HepG2 (cell line): ENCODE measurements at regions not wholly inside any gene's neighbourhood (a gene's known extent, or its start where the extent isn't known, plus 50 kb on each side); places are given as distances from the start of the nearest gene placed in this dataset.

ENCODE experiments used
- ATAC-seq: fragments of 200-7000 bp; cut with Tn5 transposase; 3 replicates; pipeline ENCODE4 v1.9.1; 2020; ENCODE audit warnings: mild to moderate bottlenecking, moderate library complexity
- BruUV-seq: library from RNA; stranded (reverse); fragments of 400-500 nt; replicated peaks from 2 replicates; lab custom pipeline; 2021; lab: Mats Ljungman, UMichigan
- CTCF ChIA-PET: fragments of 300-600 bp; formaldehyde crosslinking; extraction: SDS; loops from one replicate; lab custom pipeline; 2021; ENCODE audit warnings: low total read pairs, inconsistent platforms, low intra/inter-chr PET ratio; lab: Yijun Ruan, JAX
- POLR2A ChIA-PET: fragments of 350-600 bp; sonication (Branson Sonifier 250); formaldehyde crosslinking; loops from one replicate; lab custom pipeline; 2020; ENCODE audit warnings: antibody characterized with exemption, inconsistent platforms; lab: Yijun Ruan, JAX
- DNase-seq: peaks from one replicate; pipeline ENCODE4 v3.0.0-alpha.2; 2015; ENCODE audit warnings: low spot score
- FAIRE-seq: peaks from 3 replicates; lab custom pipeline; 2011; peaks lifted over from hg19 to GRCh38; lab: Jason Lieb, UNC
- H2AFZ ChIP-seq: one replicate; pipeline ENCODE4 v1.6.1; 2011; ENCODE audit warnings: low read length, inconsistent platforms
- H3K27ac ChIP-seq: fragments of 300-600 bp; 3 replicates; pipeline ENCODE4 v1.8.0; 2011; ENCODE audit warnings: mixed run types, mild to moderate bottlenecking, mixed read lengths, low read length, inconsistent platforms; ENCODE audit not compliant: insufficient read depth; ENCODE audit errors: extremely low read length
- H3K27me3 ChIP-seq, 2 experiments: fragments of 200-600 bp in 1 of 2; 2 replicates in 1 of 2; 3 replicates in 1 of 2; pipeline versions ENCODE4 v1.6.0 to v1.8.0; 2011; ENCODE audit warnings: low read length in 2 of 2, mild to moderate bottlenecking in 2 of 2, moderate library complexity in 2 of 2, inconsistent platforms in 1 of 2; ENCODE audit not compliant: insufficient read depth in 2 of 2, control insufficient read depth in 1 of 2
- H3K36me3 ChIP-seq, 2 experiments: fragments of 200-600 bp in 1 of 2; replicated peaks in 1 of 2; 2 replicates in 1 of 2; 3 replicates in 1 of 2; pipeline versions ENCODE4 v1.5.1 to v1.8.0; 2011; ENCODE audit warnings: low read length in 2 of 2, inconsistent platforms in 1 of 2; ENCODE audit not compliant: insufficient read depth in 2 of 2, control insufficient read depth in 1 of 2
- H3K4me1 ChIP-seq: 2 replicates; pipeline ENCODE4 v1.5.1; 2012; ENCODE audit warnings: low read length, inconsistent platforms; ENCODE audit not compliant: insufficient read depth
- H3K4me2 ChIP-seq: 2 replicates; pipeline ENCODE4 v1.6.0; 2011; ENCODE audit warnings: low read depth, low read length, inconsistent platforms
- H3K4me3 ChIP-seq, 3 experiments: fragments of 200-600 bp in 1 of 3; sonication (generic), shearing (Covaris generic) in 1 of 3; replicated peaks in 1 of 3; 2 replicates each; pipeline ENCODE4 v1.5.1; 2011 to 2016; ENCODE audit warnings: low read length in 3 of 3, inconsistent platforms in 2 of 3, low read depth in 2 of 3, mild to moderate bottlenecking in 2 of 3, control low read depth in 1 of 3, mixed read lengths in 1 of 3; ENCODE audit not compliant: insufficient read depth in 1 of 3
- H3K79me2 ChIP-seq: one replicate; pipeline ENCODE4 v1.6.1; 2011; ENCODE audit warnings: low read length, inconsistent platforms; ENCODE audit not compliant: insufficient read depth
- H3K9ac ChIP-seq: 2 replicates; pipeline ENCODE4 v1.6.0; 2011; ENCODE audit warnings: mild to moderate bottlenecking, low read depth, low read length, inconsistent platforms; ENCODE audit not compliant: insufficient read depth
- H3K9me3 ChIP-seq: 2 replicates; pipeline ENCODE4 v1.5.1; 2012; ENCODE audit warnings: mild to moderate bottlenecking, low read length
- H4K20me1 ChIP-seq: 2 replicates; pipeline ENCODE4 v1.6.0; 2011; ENCODE audit warnings: inconsistent platforms, mild to moderate bottlenecking, low read length, moderate library complexity; ENCODE audit not compliant: insufficient read depth
- ARID2 ChIP-seq: sonication (generic); formaldehyde crosslinking; IDR thresholded peaks from 2 replicates; pipeline ENCODE4 v1.8.1; 2022; ENCODE audit warnings: mild to moderate bottlenecking, missing genetic modification reagents, borderline replicate concordance
- BRD4 ChIP-seq: sonication (generic); formaldehyde crosslinking; IDR thresholded peaks from 2 replicates; pipeline ENCODE4 v1.4.0; 2020; ENCODE audit warnings: missing genetic modification reagents
- HMGA1 ChIP-seq: sonication (generic); formaldehyde crosslinking; conservative IDR thresholded peaks from 2 replicates; pipeline ENCODE4 v1.4.0; 2020; ENCODE audit warnings: missing genetic modification reagents
- HNRNPL ChIP-seq: fragments of 200-400 bp; formaldehyde crosslinking; IDR thresholded peaks from 2 replicates; pipeline ENCODE4 v1.6.1; 2017; ENCODE audit warnings: mild to moderate bottlenecking, low read depth, low read length
- RXRA ChIP-seq: sonication (generic); formaldehyde crosslinking; IDR thresholded peaks from 2 replicates; pipeline ENCODE4 v1.5.1; 2020; ENCODE audit warnings: missing genetic modification reagents
- SP2 ChIP-seq: sonication (generic); formaldehyde crosslinking; IDR thresholded peaks from 2 replicates; pipeline ENCODE4 v1.5.1; 2020; ENCODE audit warnings: mild to moderate bottlenecking, missing genetic modification reagents
- ZNF558 ChIP-seq: sonication (generic); formaldehyde crosslinking; IDR thresholded peaks from 2 replicates; pipeline ENCODE4 v1.9.0; 2022; ENCODE audit warnings: mild to moderate bottlenecking, missing genetic modification reagents, borderline replicate concordance
- ZNF652 ChIP-seq: IDR thresholded peaks from 2 replicates; pipeline ENCODE4 v1.6.1; 2016; ENCODE audit warnings: low read depth, borderline replicate concordance
- ZNF709 ChIP-seq: sonication (generic); formaldehyde crosslinking; IDR thresholded peaks from 2 replicates; pipeline ENCODE4 v1.5.0; 2020; ENCODE audit warnings: mild to moderate bottlenecking, missing genetic modification reagents
- ZNF878 ChIP-seq: sonication (generic); formaldehyde crosslinking; IDR thresholded peaks from 2 replicates; pipeline ENCODE4 v1.8.1; 2023; ENCODE audit warnings: mild to moderate bottlenecking, missing genetic modification reagents, moderate library complexity
- WGBS: methylation state at CpG from one replicate; pipeline ENCODE4 v1.1.6; 2017; ENCODE audit warnings: low lambda C conversion rate; 5-methylcytosine and 5-hydroxymethylcytosine counted together
- in situ Hi-C: cut with HindIII; loops from 2 replicates; pipeline ENCODE4 v1.10.0; 2017; ENCODE audit warnings: low pct_unique_long_range_greater_than_20kb; ENCODE audit not compliant: extremely low pct_ligation_motif_present
- intact Hi-C: fragments of 100-400 bp; cut with micrococcal nuclease; formaldehyde crosslinking; loops from one replicate; pipeline ENCODE4 v1.10.0; 2022; ENCODE audit not compliant: unreplicated experiment
- TF ChIP-seq, protein P1 (sequence below): sonication (generic); formaldehyde crosslinking; IDR thresholded peaks from 2 replicates; pipeline ENCODE4 v1.8.1; 2023; ENCODE audit warnings: mild to moderate bottlenecking, inconsistent platforms, moderate library complexity, missing genetic modification reagents, borderline replicate concordance
- TF ChIP-seq, protein P2 (sequence below): sonication (generic); formaldehyde crosslinking; IDR thresholded peaks from 2 replicates; pipeline ENCODE4 v1.5.0; 2020; ENCODE audit warnings: mild to moderate bottlenecking, missing genetic modification reagents, borderline replicate concordance
- TF ChIP-seq, protein P3 (sequence below): sonication (generic); formaldehyde crosslinking; IDR thresholded peaks from 2 replicates; pipeline ENCODE4 v1.5.1; 2020; ENCODE audit warnings: mild to moderate bottlenecking, missing genetic modification reagents, moderate library complexity

DNA sequence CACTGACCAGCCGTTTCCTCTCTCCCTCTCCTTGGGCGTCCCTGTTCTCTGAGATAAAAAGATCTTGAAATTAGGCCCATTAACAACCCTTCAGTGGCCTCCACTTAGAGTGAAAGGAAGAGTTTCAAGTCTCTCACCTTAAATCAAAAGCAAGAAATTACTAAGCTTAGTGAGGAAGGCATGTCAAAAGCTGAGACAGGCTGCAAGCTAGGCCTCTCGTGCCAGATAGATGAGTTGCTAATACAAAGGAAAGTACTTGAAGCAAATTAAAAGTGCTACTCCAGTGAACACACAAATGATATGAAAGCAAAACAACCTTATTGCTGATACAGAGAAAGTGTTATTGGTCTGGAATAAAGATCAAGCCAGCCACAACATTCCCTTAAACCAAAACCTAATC is 331.3 kb upstream of the SEMA6A start:
- H3K36me3 ChIP-seq: no peaks in the 10 kb centered on the region
- DNase-seq (no peak), FAIRE-seq (no peak), ATAC-seq (no peak)
- H3K4me3 ChIP-seq: no peak overlapping the region
- no peaks in the 10 kb centered on the region for H3K9me3 ChIP-seq
- H3K79me2 ChIP-seq: no peaks in the 10 kb centered on the region
- no peaks in the 10 kb centered on the region for H3K4me1 ChIP-seq
- no peak overlapping the region for H3K27ac ChIP-seq
- intact Hi-C loops (no loop called here), in situ Hi-C loops (no loop called here)
- no peaks in the 10 kb centered on the region for H4K20me1 ChIP-seq
- no peaks in the 10 kb centered on the region for H3K27me3 ChIP-seq
- no TSS peak for BruUV-seq
- no peak overlapping the region for H3K4me2 ChIP-seq
- H3K9ac ChIP-seq: no peak overlapping the region
- no peak overlapping the region for H2AFZ ChIP-seq
- POLR2A ChIA-PET: no interaction called here
- 13% methylated on average over 3 of the region's 3 CpGs for WGBS
- CTCF ChIA-PET: no interaction called here
- TF ChIP-seq ARID2: no peak
- TF ChIP-seq HNRNPL: no peak
- TF ChIP-seq ZNF878 (CRISPR knock-in tag): no peak
- no peak for TF ChIP-seq ZNF709 (CRISPR knock-in tag)
- TF ChIP-seq BRD4 (CRISPR knock-in tag): no peak
- TF ChIP-seq, protein P1, sequence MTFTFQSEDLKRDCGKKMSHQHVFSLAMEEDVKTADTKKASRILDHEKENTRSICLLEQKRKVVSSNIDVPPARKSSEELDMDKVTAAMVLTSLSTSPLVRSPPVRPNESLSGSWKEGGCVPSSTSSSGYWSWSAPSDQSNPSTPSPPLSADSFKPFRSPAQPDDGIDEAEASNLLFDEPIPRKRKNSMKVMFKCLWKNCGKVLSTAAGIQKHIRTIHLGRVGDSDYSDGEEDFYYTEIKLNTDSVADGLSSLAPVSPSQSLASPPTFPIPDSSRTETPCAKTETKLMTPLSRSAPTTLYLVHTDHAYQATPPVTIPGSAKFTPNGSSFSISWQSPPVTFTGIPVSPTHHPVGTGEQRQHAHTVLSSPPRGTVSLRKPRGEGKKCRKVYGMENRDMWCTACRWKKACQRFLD (CRISPR knock-in tag): no peak
- TF ChIP-seq HMGA1: no peak
- no peak for TF ChIP-seq ZNF558
- TF ChIP-seq SP2 (CRISPR knock-in tag): no peak
- TF ChIP-seq, protein P2, sequence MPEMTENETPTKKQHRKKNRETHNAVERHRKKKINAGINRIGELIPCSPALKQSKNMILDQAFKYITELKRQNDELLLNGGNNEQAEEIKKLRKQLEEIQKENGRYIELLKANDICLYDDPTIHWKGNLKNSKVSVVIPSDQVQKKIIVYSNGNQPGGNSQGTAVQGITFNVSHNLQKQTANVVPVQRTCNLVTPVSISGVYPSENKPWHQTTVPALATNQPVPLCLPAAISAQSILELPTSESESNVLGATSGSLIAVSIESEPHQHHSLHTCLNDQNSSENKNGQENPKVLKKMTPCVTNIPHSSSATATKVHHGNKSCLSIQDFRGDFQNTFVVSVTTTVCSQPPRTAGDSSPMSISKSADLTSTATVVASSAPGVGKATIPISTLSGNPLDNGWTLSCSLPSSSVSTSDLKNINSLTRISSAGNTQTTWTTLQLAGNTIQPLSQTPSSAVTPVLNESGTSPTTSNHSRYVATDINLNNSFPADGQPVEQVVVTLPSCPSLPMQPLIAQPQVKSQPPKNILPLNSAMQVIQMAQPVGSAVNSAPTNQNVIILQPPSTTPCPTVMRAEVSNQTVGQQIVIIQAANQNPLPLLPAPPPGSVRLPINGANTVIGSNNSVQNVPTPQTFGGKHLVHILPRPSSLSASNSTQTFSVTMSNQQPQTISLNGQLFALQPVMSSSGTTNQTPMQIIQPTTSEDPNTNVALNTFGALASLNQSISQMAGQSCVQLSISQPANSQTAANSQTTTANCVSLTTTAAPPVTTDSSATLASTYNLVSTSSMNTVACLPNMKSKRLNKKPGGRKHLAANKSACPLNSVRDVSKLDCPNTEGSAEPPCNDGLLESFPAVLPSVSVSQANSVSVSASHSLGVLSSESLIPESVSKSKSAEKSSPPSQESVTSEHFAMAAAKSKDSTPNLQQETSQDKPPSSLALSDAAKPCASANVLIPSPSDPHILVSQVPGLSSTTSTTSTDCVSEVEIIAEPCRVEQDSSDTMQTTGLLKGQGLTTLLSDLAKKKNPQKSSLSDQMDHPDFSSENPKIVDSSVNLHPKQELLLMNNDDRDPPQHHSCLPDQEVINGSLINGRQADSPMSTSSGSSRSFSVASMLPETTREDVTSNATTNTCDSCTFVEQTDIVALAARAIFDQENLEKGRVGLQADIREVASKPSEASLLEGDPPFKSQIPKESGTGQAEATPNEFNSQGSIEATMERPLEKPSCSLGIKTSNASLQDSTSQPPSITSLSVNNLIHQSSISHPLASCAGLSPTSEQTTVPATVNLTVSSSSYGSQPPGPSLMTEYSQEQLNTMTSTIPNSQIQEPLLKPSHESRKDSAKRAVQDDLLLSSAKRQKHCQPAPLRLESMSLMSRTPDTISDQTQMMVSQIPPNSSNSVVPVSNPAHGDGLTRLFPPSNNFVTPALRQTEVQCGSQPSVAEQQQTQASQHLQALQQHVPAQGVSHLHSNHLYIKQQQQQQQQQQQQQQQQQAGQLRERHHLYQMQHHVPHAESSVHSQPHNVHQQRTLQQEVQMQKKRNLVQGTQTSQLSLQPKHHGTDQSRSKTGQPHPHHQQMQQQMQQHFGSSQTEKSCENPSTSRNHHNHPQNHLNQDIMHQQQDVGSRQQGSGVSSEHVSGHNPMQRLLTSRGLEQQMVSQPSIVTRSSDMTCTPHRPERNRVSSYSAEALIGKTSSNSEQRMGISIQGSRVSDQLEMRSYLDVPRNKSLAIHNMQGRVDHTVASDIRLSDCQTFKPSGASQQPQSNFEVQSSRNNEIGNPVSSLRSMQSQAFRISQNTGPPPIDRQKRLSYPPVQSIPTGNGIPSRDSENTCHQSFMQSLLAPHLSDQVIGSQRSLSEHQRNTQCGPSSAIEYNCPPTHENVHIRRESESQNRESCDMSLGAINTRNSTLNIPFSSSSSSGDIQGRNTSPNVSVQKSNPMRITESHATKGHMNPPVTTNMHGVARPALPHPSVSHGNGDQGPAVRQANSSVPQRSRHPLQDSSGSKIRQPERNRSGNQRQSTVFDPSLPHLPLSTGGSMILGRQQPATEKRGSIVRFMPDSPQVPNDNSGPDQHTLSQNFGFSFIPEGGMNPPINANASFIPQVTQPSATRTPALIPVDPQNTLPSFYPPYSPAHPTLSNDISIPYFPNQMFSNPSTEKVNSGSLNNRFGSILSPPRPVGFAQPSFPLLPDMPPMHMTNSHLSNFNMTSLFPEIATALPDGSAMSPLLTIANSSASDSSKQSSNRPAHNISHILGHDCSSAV (CRISPR knock-in tag): no peak
- TF ChIP-seq, protein P3, sequence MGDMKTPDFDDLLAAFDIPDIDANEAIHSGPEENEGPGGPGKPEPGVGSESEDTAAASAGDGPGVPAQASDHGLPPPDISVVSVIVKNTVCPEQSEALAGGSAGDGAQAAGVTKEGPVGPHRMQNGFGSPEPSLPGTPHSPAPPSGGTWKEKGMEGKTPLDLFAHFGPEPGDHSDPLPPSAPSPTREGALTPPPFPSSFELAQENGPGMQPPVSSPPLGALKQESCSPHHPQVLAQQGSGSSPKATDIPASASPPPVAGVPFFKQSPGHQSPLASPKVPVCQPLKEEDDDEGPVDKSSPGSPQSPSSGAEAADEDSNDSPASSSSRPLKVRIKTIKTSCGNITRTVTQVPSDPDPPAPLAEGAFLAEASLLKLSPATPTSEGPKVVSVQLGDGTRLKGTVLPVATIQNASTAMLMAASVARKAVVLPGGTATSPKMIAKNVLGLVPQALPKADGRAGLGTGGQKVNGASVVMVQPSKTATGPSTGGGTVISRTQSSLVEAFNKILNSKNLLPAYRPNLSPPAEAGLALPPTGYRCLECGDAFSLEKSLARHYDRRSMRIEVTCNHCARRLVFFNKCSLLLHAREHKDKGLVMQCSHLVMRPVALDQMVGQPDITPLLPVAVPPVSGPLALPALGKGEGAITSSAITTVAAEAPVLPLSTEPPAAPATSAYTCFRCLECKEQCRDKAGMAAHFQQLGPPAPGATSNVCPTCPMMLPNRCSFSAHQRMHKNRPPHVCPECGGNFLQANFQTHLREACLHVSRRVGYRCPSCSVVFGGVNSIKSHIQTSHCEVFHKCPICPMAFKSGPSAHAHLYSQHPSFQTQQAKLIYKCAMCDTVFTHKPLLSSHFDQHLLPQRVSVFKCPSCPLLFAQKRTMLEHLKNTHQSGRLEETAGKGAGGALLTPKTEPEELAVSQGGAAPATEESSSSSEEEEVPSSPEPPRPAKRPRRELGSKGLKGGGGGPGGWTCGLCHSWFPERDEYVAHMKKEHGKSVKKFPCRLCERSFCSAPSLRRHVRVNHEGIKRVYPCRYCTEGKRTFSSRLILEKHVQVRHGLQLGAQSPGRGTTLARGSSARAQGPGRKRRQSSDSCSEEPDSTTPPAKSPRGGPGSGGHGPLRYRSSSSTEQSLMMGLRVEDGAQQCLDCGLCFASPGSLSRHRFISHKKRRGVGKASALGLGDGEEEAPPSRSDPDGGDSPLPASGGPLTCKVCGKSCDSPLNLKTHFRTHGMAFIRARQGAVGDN (CRISPR knock-in tag): no peak
- TF ChIP-seq ZNF652 (CRISPR knock-in tag): no peak
- TF ChIP-seq RXRA (CRISPR knock-in tag): no peak
